ENCODE measurements at regions not wholly inside any gene's neighbourhood (a gene's known extent, or its start where the extent isn't known, plus 50 kb on each side); places are given as distances from the start of the nearest gene placed in this dataset.

DNA sequence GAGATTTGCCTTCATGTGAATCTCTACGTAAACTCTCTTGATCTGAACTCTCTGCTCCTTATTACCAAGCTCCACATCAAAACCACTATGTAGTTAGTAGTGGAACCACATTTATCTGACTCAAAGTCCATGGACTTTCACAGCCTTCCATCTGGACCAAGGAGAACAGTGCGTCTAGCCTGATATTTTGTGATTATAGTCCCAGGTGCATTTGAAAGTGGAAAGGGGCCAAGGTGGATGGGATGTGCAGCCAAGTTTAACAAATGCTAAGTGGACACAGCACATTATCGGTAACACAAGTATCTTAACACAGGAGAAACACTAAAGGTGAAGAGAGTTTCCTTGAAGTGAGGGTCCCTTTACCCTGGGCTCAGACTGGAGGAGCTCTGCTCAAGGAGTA lies 281.2 kb upstream of the SGK1 start:
- DNase-seq, result no peak

DNA sequence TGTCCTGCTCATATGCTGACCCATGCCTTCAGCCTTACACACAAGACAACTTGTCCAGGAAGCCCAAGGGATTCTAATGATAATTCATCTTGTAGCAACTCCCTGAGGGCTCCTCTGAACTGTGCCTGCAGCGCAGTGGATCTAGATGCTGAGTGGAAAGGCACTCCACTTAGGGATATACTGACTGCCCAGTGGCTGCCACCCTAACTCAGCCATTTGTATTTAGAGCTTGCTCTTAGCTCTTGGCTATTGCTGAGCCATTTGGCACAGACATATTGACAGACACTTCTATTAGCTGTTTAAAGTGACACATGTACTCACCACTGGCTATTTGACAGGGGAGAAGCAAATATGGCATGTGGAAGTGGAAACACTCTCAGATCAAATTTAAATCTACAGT lies 278.3 kb upstream of the SGK1 start:
- DNase-seq, result no peak

DNA sequence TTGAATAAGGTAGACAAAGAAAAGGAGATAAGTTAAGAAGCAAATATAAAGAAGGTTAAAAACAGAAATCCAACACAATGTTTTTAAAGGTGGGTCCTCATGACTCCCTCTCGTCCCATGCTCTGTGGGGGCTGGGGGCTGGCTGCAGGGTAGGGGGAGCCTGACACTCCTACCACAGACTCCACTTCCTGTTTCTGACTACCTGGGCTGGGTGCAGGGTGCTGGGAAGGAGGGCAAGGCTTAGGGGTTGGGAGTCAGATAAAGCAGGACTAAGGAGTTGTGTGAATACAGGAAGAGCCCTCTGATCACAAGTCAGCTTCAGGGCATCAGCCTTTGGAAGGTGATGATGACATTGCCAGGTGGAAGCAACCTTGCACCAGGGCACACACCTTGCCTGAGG lies 277.0 kb upstream of the SGK1 start:
- no peak for DNase-seq

DNA sequence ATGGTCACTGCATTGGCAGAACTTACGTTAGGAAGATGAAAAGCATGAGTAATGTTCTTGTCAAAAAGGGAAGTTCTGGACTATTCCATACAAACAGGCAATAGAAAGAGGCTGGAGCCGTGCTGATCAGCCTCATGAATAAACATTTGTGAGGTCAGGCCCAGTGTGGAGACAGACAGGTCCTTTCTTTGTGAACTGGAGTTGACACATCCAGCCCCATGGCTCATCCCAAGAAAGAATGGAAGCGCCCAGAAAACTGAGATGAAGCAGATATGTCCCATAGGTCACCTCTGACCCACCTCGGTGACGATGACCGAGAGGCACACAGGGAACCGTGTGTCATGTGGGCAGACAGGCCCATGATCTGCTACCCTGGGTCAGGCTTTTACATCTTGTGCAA lies 276.0 kb upstream of the SGK1 start:
- no peak for DNase-seq

DNA sequence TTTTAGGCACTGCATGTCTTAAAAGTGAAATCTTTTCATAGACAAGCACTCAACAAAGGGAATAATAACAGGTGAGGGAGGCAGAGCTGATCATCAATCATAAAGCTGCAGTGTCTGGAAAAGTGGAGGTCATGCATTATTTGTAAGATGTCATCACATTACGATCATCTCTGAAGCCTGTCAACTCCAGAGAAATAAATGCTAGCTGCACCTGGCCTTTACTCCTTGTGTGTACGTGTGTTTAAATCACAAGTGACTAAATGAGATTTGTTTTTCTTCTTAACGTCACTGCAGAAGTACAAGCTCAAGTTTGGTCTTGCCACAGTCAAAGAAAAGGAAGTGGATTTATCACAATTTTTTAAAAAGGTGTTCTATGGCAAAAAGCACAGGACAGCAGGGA lies 275.5 kb upstream of the SGK1 start:
- DNase-seq, result no peak

DNA sequence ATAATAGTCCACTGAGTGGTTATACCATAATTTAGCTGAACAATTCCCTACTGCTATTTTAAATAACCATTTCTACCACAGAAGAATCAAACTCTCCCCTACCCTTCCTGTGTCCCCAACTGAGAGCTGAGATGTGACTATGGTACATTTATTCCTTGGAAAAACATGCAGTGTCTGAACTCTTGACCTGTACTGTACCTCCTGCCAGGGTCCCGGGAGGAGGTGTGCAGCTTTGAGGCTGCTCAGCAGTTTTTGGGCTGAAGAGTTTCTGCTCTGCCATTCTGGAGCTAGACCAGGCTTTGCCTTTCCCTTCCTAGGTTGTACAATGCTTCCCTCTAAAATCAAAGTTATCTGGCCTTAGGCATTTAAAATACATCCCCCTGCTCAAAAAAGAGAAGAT lies 275.1 kb upstream of the SGK1 start:
- no peak for DNase-seq

DNA sequence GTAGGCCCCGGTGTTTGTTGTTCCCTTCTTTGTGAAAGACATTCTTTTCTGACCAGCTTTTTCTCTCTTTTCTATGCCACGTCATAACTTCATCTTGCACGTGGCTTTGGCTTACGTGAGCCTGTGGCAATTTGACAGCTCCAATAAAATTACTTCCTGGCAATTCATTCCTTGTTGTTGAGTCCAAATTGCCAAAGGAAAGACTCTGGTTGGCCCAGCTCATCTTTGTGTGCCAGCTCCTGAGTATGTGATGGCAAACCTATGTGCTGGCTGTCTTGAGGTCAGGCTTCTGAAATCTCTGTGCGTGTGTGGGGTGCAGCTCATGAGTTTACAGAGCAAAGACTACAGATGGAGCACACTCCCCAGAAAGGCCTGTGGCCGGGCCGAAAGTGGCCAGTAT lies 272.5 kb upstream of the SGK1 start:
- DNase-seq, result no peak

DNA sequence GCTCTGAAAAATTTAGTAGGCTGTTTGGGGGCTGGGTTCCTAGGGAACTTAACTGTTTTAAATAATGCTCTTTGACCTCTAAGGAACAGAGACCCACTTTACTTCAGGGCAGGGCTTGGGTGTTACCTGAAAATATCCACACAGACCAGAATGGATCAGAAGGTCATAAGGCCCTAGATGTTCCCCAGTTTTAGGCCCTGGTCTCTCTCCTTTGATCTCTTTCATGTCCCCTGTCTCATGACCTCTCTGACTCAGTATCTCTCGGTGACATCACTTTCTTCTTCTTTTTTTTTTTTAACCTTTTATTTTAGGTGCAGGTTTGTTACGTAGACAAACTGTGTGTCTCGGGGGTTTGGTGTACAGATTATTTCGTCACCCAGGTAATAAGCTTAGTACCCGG lies 272.1 kb upstream of the SGK1 start:
- no peak for DNase-seq

DNA sequence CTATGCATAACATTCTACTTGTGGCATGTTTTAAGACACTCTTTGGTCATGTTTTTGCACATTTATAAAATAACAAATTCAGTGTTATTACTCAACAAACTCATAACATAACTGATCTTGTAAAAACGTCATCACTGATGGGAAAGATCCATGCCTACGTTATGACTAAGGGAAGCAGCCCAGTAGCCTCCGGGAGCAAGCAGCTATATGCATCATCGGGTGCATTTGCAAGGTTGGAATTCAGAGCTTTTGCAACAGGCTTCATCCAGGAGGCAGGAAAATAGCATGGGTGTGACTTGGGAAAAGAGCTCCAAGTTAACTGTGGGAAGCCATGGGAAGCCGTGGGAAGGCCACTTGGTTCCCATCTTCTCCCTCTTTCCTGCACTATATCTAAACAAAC lies 271.6 kb upstream of the SGK1 start:
- DNase-seq, result no peak

DNA sequence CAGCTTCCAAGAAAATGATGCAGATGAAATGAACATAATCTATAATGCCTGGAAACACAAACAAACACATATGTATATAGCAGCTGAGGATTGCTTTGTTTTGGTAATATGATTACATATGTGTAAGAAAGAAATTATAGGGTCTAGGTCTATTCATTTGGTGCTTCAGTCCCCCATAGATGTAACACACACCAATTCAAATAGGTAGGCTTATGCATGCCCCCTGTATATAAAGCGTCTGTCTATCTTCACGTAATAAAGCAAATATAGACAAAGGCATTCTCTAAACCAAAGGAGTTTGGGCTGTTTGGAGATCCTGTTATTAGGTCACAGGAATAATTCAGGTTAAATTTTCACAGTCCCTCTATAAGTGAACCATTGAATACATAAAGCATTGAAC lies 270.4 kb upstream of the SGK1 start:
- no peak for DNase-seq

DNA sequence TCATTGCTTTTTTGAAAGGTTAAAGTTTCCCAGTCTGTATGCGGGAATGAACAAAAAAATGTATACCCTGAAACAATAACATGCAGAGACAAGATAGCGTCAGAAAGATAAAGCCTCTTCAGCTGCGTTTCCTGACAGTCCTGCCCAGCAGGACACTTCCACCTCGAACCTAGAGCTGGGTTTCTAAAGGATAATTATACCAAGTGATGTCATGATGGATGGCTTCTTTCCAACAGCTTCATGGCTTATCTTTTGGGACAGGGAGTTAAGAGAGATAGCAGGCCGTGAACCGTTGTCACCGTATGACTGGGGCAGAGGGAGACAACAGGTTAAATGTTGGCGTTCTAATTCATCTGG lies 267.6 kb upstream of the SGK1 start:
- DNase-seq, result no peak

DNA sequence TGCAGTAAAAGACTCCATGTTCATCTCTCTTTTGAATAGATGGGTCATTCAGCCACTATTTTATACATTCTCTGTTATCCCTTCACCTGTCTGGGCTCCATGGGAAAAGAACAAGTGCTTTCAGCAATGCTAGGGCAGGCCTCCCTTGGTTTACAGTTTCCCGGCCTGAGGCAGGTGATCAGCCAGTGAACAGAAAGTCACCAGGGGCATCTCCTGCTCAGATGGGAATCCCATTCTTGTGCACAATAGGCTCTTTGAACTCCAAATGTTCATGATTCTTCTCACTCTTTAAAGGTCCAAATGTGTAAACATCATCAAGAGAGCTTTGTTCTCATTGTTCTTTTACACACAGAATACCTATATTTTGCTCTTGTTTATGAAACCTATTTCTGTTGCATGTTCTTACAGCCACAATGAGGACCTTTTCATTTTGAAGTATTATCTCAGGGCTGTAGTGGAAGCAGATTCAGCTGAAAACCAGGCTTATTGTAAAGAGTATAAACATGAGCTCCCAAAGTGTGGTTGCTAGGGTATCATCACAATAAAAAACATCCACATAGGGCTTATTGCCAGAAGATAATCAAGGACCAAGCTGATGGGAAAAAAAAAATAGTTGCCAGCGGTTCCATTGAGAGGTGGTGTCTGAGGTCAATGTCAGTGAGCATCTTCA lies 267.1 kb upstream of the SGK1 start:
- DNase-seq, result no peak

DNA sequence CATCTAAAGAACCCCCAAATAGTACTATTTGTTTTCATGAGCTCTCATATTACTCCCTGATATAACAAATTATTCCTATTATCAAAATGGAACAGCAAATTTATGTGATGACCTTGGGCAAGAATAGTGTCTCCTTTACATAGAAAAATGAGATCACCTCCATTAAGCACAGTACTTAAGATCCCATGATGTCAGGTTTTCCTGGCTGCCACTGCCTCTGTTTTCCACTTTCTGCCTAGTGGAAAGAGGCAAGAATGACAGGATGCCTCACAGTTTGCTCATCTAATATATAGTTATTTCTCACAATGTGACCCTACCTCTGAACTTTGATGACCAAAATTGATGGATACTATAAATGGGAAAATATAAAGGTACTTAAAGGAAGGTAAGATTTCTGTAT lies 260.1 kb upstream of the SGK1 start:
- no peak for DNase-seq

DNA sequence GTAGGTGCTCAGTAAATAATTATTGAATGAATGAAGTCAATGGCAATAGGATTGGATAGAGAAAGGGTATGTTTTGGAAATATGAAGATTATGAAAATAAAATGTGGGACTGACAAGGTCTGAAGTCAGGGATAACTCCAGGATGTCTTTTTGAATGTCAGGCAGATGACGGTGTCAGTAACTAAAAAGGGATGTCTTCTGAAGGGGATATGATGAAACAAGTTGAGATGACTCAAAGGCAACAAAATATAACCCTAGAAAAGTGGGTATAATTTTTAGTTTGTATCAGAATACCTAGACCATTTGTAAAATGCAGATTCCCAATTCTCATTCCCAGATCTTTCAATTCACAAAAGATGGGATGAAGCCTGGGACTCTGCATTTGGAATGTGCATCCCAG lies 257.3 kb upstream of the SGK1 start:
- no peak for DNase-seq

DNA sequence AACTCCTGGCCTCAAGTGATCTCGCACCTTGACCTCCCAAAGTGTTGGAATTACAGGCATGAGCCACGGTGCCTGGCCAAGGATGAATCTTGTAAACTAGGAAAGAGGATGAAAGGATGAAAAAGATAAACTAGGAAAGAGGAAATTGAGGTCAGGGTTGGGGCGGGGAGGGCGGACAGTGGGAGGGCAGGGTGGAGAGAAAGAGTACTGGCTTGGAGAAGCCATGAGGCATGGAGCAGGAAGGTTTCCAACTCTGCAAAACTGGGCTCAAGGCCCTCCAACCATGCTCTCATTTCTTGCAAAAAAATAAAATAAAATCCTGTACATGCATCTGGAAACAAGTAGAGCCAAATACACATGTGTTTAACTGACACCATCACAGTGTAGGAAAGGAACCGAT lies 256.6 kb upstream of the SGK1 start:
- DNase-seq, result no peak

DNA sequence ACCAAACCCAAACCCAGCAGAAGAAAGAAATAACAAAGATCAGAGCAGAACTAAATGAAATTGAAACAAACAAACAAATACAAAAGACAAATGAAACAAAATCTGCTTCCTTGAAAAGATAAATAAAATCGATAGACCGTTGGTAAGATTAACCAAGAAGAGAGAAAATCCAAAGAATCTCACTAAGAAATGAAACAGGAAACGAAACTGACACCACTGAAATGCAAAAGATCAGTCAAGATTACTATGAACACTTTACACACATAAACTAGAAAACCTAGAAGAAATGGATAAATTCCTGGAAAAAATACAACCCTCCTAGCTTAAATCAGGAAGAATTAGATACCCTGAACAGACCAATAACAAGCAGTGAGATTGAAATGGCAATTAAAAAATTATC lies 252.1 kb upstream of the SGK1 start:
- peak; percentile 17 for DNase-seq

DNA sequence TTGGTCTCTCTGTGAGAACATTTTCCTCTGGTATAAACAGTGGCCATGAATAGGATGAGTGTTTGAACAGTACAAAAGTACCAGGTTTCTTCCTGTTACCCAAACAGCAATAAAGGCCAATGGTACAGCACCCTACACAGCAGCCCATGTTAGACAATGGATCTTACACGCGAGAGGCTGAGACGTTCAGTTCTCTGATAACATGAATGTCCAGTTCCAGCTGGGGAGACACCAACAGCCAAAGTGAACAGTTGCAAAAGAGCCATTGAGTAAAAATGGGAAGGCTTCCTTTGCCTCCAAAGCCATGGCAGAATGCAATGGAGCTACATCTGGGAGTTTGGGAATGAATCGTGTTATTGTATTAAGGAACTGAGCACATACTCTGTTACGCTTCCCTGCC lies 246.8 kb upstream of the SGK1 start:
- DNase-seq, result no peak

DNA sequence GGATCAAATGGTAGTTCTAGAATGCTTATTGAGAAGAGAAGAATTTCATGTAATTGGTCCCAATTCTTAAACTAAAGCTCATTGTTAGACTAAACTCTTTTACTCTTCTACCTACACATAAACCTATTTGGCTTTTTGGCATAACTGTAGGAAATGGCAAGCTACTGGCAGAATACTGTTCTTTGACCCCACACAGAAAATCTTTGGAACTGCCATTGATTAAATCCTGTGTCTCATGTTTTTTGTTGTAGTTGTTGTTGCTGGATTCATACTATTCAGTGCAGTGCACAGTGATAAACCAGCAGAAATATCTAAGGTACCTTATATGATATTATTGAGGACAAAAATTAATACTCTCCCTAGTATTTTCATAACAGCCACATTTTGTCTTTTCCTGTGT lies 242.1 kb upstream of the SGK1 start:
- DNase-seq, result no peak

DNA sequence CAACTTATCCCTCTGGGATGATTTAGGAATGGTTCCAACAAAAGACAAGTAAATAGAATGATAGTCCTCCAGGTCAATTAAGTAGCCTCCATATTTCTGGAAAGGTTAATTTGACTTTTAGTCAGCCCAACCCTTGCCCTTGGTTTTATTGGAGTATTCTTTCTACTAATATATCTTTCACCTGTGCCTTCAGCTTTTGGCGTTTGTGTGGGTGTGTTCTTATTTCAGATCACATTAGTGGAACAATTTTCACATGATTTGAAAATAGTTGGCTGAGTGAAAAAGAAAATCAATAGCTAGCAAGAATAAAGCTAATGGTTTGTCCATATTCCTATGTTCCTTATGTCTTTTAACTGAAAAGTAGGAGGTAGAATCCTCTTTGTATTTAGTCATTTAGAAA lies 239.6 kb upstream of the SGK1 start:
- no peak for DNase-seq

DNA sequence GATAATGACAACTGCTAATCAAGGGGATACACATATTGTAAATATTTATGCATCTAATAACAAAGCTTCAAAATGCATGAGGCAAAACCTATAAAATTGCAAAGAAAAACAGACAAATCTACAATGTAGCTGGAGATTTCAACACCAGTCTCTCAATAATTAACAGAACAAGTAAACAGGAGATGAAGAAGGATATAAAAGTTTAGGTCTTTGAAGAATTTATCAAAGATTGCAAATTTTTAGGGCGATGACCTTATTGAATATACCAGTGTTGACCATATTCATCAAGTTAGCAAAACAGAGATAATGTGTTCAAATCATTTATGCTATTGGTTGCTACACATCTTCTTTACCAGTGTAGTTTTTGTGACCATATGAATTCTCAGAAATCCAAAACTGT lies 237.8 kb upstream of the SGK1 start:
- no peak for DNase-seq

DNA sequence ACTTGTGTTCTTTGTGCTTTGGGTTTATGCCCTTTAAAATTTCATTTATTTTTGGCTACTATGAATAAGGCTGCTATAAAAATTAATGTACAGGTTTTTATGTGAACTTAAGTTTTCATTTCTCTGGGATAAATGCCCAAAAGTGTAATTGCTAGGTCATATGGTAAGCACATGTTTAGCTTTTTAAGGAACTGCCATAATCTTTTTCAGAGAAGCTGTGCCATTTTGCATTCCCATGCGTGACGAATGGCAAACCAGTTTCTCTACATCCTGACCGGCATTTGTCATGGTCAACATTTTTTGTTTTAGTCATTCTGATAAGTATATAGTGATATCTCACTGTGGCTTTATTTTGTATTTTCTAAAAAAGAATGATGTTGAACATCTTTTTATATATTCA lies 236.0 kb upstream of the SGK1 start:
- DNase-seq, result no peak

DNA sequence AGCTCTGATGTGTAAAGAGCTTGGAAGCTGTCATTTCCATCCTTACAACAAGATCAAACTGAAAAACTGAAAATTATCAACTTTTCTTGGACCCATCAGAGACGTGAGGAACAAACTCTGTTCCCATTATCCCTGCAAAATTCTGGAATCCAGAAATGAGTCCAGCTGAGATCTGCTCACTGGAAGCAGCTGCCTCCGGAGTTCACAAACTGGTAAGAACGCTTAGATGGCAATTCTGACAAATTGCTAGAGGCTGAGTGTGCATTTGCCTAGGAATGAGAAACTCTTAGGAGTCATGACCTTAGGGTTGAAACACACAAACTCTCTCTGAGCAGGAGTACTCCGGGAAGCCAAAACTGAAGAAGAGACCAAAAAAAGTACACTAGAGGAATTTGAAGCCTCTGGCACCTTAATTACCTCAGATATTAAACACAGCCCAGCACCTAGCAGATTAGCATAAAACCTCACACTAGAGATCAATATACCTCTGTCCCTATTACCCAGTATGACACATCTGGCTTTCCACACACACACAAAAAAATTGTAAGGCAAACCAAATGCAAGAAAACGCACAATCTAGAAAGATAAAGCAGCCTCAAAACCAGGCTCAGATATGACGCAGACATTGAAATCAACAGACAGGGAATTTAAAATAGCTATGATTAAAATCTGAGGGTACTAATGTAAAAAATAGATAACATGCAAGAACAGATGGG lies 233.5 kb upstream of the SGK1 start:
- DNase-seq, result no peak

DNA sequence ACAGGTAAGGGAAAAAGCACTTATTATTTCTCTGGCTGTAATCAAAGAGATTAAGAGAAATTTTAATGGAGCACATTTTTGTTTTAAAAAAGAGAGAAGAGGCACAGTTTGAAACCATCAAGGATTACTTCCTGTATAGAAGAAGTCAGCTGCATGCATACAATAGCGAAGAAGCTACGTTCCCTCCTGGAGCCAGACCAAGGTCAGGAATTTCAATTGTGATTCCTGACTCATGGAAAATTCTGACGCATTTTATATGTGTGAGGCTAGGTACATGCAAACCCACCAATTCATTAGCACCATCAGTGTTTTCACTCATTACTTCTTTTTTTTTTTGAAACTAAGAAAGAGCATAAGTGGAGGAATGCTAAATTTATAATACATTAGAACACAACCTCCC lies 232.7 kb upstream of the SGK1 start:
- DNase-seq, result no peak

DNA sequence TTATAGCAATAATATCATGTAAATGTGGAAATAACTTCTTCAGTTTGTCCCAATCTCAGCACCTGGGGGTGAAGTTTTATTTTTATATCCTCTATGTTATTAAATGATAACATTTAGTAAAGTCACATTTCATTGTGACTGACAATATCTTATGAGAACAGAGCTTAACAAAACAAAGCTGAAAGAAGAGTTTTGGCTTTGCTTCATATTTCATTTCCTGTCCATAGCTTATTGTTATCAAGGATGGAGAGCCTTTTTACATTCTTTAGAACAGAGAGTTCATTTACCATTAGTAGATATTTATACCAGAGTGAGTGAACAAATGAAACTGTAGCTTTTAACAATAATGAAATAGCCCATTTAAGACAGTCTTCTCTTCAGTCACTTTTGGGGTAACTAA lies 231.9 kb upstream of the SGK1 start:
- no peak for DNase-seq

DNA sequence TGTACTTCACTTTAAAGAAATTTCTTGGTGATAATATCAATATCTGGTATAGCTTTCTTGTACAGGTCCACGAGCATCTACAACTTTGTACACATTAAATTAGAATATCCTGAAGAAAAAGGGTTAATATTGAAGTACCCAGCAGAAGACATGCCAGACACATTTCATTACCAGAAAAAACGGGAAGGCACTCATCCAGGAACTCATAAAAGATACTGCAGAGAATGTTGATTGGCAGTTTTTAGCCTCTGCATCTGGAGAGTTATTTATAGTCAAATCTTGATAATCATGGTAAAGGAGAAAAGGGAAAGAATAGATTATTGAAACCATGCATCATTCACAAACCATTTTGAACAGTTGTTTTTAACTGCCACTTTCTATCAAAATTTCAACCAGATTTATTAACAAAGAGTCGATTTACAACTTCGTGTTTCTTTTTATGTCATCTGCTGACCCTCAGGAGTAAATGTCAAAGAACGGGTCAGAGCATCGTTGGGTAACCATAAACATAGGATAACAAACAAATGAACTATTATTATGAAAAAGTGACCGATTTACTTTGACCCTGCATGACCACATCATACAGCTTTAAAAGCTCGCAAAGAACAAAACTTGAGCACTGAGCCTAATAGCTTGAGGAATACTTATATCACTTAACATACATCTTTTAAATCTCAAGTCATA lies 229.2 kb upstream of the SGK1 start:
- DNase-seq, result no peak

Measured in activated CD4-positive, alpha-beta T cell treated with anti-CD3 and anti-CD28 coated beads, Interleukin-10, Interleukin-2, amounts not matched to agents 100 ng/mL and 50 ng/mL, durations not matched to agents 16 hours and 8 hours (primary cell).